ENCODE measurements at regions not wholly inside any gene's neighbourhood (a gene's known extent, or its start where the extent isn't known, plus 50 kb on each side); places are given as distances from the start of the nearest gene placed in this dataset.
A peak's percentile ranks its signal among the peaks of the same experiment; 100 is the strongest.
"Not testable (repeated sequence)": the region's sequence is repeated elsewhere in the genome, so short reads cannot be mapped to it uniquely, and the experiment has no call there.

DNA sequence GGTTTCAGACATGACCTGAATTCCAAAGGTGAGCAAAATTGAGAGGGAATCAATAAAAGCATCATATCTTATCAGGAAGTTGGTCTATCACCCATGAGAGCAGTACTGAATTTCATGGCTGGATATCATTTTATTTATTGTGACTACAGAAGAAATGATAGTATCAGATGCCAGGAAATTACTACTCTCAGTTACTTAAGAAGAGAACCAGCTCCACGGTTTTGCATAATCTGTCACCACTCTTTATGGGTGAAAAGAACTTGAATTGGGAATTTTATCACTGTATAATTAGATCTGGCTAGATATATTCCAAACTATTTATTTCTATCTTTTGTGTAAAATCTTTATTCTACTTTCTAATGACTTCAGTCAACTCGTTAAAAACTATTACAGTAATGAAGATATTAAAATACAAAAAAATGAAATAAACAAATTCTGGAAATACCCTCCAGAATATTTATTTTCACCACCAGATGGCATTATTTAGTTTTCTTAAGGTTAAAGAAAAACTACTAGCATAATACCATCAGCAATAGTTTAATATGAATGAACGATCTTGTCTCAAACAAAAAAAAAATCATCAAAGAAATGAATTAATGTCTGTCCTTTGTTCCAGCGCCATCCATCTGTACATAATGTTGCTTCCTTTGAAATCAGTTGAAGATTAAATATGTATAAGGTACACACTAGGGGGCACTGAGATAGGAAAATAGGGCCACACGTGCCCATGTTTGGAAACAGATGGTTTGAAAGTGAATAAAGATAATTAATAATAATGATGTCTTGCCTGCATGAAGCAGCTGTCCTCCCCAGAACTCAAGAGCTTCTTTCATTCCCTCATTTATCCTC is 84.7 kb upstream of the SLCO6A1 start:
- TF ChIP-seq, protein P1, sequence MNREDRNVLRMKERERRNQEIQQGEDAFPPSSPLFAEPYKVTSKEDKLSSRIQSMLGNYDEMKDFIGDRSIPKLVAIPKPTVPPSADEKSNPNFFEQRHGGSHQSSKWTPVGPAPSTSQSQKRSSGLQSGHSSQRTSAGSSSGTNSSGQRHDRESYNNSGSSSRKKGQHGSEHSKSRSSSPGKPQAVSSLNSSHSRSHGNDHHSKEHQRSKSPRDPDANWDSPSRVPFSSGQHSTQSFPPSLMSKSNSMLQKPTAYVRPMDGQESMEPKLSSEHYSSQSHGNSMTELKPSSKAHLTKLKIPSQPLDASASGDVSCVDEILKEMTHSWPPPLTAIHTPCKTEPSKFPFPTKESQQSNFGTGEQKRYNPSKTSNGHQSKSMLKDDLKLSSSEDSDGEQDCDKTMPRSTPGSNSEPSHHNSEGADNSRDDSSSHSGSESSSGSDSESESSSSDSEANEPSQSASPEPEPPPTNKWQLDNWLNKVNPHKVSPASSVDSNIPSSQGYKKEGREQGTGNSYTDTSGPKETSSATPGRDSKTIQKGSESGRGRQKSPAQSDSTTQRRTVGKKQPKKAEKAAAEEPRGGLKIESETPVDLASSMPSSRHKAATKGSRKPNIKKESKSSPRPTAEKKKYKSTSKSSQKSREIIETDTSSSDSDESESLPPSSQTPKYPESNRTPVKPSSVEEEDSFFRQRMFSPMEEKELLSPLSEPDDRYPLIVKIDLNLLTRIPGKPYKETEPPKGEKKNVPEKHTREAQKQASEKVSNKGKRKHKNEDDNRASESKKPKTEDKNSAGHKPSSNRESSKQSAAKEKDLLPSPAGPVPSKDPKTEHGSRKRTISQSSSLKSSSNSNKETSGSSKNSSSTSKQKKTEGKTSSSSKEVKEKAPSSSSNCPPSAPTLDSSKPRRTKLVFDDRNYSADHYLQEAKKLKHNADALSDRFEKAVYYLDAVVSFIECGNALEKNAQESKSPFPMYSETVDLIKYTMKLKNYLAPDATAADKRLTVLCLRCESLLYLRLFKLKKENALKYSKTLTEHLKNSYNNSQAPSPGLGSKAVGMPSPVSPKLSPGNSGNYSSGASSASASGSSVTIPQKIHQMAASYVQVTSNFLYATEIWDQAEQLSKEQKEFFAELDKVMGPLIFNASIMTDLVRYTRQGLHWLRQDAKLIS (CRISPR knock-in tag; IDR thresholded peaks at IDR 0.05; ENCODE audit: borderline replicate concordance), result no peak
- TF ChIP-seq ELF4 (CRISPR knock-in tag; IDR thresholded peaks at IDR 0.05; ENCODE audit: low read depth), result no peak
- TF ChIP-seq GABPB1 (CRISPR knock-in tag; IDR thresholded peaks at IDR 0.05), result no peak
- no peak for TF ChIP-seq GRHL2 (CRISPR knock-in tag; IDR thresholded peaks at IDR 0.05; ENCODE audit: insufficient replicate concordance, severe bottlenecking)
- TF ChIP-seq ZBTB21 (CRISPR knock-in tag; IDR thresholded peaks at IDR 0.05; ENCODE audit: borderline replicate concordance), result no peak
- H3K4me1 Mint-ChIP-seq, result peaks cover 5% of the 10 kb centered on the region
- no peaks in the 10 kb centered on the region for H3K27me3 Mint-ChIP-seq (ENCODE audit: low read depth)
- H3K27ac Mint-ChIP-seq, result no peak overlapping the region
- POLR2A ChIA-PET, result no interaction called here
- no peak for ATAC-seq
- CTCF ChIA-PET, result interaction anchor here (0.7 kb wide), 1 partner anchor 210 kb away, joined by 3 read pairs; no protein-coding TSS in a partner anchor
- no peaks in the 10 kb centered on the region for H3K36me3 Mint-ChIP-seq
- no peaks in the 10 kb centered on the region for H3K9me3 Mint-ChIP-seq
- DNase-seq (ENCODE audit: low spot score), result no peak
- no peak overlapping the region for H3K4me3 Mint-ChIP-seq

- no peak for ATAC-seq
- Mint-ChIP-seq H3K27me3 (ENCODE audit: low read depth) (peaks cover 10% of the 10 kb centered on the region), H3K4me3 (no peak overlapping the region), H3K36me3 (peaks cover 24% of the 10 kb centered on the region), H3K9me3 (peaks cover 23% of the 10 kb centered on the region), H3K4me1 (peaks cover 14% of the 10 kb centered on the region), H3K27ac (peak overlapping the region; percentile 65; the same call in 1 of the 2 replicates)
- TF ChIP-seq ZNF671 (CRISPR knock-in tag; IDR thresholded peaks at IDR 0.05) (no peak), NR3C1 (CRISPR knock-in tag; conservative IDR thresholded peaks at IDR 0.05; ENCODE audit: low read depth) (no peak)
- no peak for DNase-seq (ENCODE audit: low spot score)
- ChIA-PET CTCF (no interaction called here), POLR2A (no interaction called here)
These were observed 90.9 kb upstream of the SLCO6A1 start for GRCh38 chr5:102589661-102590060.

DNA sequence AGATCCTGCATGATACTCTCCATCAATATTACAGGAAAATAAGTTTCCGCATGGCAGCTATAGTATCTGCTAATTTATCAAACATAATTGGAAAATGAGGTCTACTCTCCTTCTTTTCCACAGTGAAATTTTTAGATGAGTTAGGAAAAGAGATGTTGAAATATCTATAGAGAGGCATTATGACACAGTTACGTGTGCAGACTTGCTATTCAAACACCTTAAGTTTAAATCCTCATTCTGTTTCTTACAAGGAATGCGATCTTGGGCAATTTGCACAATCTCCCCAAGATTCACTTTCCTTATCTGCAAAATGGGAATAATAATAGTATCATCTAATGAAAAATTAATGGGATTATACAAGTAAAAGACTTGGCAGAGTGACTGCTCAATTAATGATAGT is 91.7 kb upstream of the SLCO6A1 start:
- peaks cover 14% of the 10 kb centered on the region for H3K4me1 Mint-ChIP-seq
- ChIA-PET POLR2A (no interaction called here), CTCF (no interaction called here)
- TF ChIP-seq CREM (CRISPR knock-in tag; IDR thresholded peaks at IDR 0.05), result no peak
- TF ChIP-seq, protein P2, sequence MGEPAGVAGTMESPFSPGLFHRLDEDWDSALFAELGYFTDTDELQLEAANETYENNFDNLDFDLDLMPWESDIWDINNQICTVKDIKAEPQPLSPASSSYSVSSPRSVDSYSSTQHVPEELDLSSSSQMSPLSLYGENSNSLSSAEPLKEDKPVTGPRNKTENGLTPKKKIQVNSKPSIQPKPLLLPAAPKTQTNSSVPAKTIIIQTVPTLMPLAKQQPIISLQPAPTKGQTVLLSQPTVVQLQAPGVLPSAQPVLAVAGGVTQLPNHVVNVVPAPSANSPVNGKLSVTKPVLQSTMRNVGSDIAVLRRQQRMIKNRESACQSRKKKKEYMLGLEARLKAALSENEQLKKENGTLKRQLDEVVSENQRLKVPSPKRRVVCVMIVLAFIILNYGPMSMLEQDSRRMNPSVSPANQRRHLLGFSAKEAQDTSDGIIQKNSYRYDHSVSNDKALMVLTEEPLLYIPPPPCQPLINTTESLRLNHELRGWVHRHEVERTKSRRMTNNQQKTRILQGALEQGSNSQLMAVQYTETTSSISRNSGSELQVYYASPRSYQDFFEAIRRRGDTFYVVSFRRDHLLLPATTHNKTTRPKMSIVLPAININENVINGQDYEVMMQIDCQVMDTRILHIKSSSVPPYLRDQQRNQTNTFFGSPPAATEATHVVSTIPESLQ (CRISPR knock-in tag; IDR thresholded peaks at IDR 0.05), result no peak
- TF ChIP-seq, protein P3, sequence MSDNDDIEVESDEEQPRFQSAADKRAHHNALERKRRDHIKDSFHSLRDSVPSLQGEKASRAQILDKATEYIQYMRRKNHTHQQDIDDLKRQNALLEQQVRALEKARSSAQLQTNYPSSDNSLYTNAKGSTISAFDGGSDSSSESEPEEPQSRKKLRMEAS (CRISPR knock-in tag; IDR thresholded peaks at IDR 0.05), result no peak
- TF ChIP-seq ZNF219 (CRISPR knock-in tag; IDR thresholded peaks at IDR 0.05; ENCODE audit: borderline replicate concordance), result no peak
- H3K36me3 Mint-ChIP-seq, result peaks cover 28% of the 10 kb centered on the region
- no peak overlapping the region for H3K4me3 Mint-ChIP-seq
- no peak for ATAC-seq
- no peak overlapping the region for H3K27ac Mint-ChIP-seq
- peaks cover 10% of the 10 kb centered on the region for H3K27me3 Mint-ChIP-seq (ENCODE audit: low read depth)
- DNase-seq (ENCODE audit: low spot score), result no peak
- peaks cover 29% of the 10 kb centered on the region for H3K9me3 Mint-ChIP-seq

DNA sequence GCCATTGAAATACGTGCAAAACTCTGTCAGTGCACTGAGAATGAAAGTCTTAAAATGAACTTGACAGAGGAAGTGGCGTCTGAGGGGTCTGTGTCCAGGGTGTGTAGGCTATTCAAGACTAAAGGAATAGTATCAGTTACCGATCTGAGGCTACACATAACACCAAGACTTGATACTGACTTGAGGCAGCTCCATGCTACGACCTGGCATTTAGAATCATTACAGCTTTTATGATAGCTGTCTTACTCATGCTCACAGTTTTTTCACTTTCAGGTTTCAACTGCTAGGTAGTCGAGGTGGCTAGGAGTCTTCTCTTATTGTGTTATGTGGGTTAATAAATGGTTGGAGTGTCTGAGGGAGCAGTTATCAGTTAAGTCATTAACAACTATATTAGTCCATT is 92.8 kb upstream of the SLCO6A1 start:
- no peak for DNase-seq (ENCODE audit: low spot score)
- POLR2A ChIA-PET, result no interaction called here
- Mint-ChIP-seq H3K27ac (no peak overlapping the region), H3K9me3 (peaks cover 29% of the 10 kb centered on the region), H3K27me3 (ENCODE audit: low read depth) (peaks cover 10% of the 10 kb centered on the region), H3K4me3 (no peak overlapping the region), H3K36me3 (peaks cover 28% of the 10 kb centered on the region), H3K4me1 (peaks cover 14% of the 10 kb centered on the region)
- no peak for TF ChIP-seq JUN (CRISPR knock-in tag; IDR thresholded peaks at IDR 0.05)
- no peak for TF ChIP-seq ZNF138 (CRISPR knock-in tag; conservative IDR thresholded peaks at IDR 0.05)
- no peak for TF ChIP-seq AR (CRISPR knock-in tag; IDR thresholded peaks at IDR 0.05)
- TF ChIP-seq KAT7 (CRISPR knock-in tag; IDR thresholded peaks at IDR 0.05; ENCODE audit: borderline replicate concordance), result no peak
- ATAC-seq, result no peak
- CTCF ChIA-PET, result no interaction called here

DNA sequence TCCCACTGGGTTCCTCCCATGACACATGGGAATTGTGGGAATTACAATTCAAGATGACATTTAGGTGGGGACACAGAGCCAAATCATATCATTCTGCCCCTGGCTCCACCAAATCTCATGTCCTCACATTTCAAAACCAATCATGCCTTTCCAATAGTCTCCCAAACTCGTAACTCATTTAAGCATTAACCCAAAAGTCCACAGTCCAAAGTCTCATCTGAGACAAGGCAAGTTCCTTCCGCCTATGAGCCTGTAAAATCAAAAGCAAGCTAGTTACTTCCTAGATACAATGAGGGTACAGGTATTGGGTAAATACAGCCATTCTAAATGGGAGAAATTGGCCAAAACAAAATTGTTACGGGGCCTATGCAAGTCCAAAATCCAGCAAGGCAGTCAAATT is 93.8 kb upstream of the SLCO6A1 start:
- ATAC-seq; H3K4me3 Mint-ChIP-seq; POLR2A ChIA-PET; H3K27me3 Mint-ChIP-seq (ENCODE audit: low read depth); DNase-seq (ENCODE audit: low spot score); H3K27ac Mint-ChIP-seq; CTCF ChIA-PET: not testable (repeated sequence)
- peaks cover 29% of the 10 kb centered on the region for H3K9me3 Mint-ChIP-seq
- peaks cover 14% of the 10 kb centered on the region for H3K4me1 Mint-ChIP-seq
- peaks cover 28% of the 10 kb centered on the region for H3K36me3 Mint-ChIP-seq

All from WTC11 (cell line).